PC-3 (cell line): ENCODE measurements at regions not wholly inside any gene's neighbourhood (a gene's known extent, or its start where the extent isn't known, plus 50 kb on each side); places are given as distances from the start of the nearest gene placed in this dataset.

ENCODE experiments used
- ATAC-seq: fragments of 200-7000 bp; cut with Tn5 transposase; 2 replicates; pipeline ENCODE4 v1.9.1; 2020; ENCODE audit warnings: mild to moderate bottlenecking, moderate library complexity
- BruUV-seq: library from RNA; stranded (reverse); fragments of 400-500 nt; replicated peaks from 2 replicates; lab custom pipeline; 2021; lab: Mats Ljungman, UMichigan
- CTCF ChIA-PET: fragments of 300-600 bp; sonication (Branson Sonifier 250); formaldehyde crosslinking; loops from one replicate; lab custom pipeline; 2022; ENCODE audit warnings: antibody characterized with exemption; lab: Charles Lee
- POLR2A ChIA-PET: fragments of 300-600 bp; sonication (Branson Sonifier 250); formaldehyde crosslinking; loops from one replicate; lab custom pipeline; 2022; ENCODE audit warnings: antibody characterized with exemption; ENCODE audit not compliant: unreplicated experiment; lab: Charles Lee
- DNase-seq: peaks from one replicate; pipeline ENCODE4 v3.0.0-alpha.2; 2015
- H2AFZ ChIP-seq: fragments of 300-600 bp; sonication (generic); 2 replicates; pipeline ENCODE4 v1.6.0; 2016; ENCODE audit warnings: antibody characterized with exemption, low read length
- H3F3A ChIP-seq: fragments of 300-600 bp; sonication (generic); one replicate; pipeline ENCODE4 v1.6.0; 2017; ENCODE audit warnings: antibody characterized with exemption, low read length, control low read depth, mild to moderate bottlenecking; ENCODE audit not compliant: unreplicated experiment
- H3K27ac ChIP-seq: fragments of 300-600 bp; sonication (generic); 2 replicates; pipeline ENCODE4 v1.5.1; 2016; ENCODE audit warnings: mild to moderate bottlenecking, low read length
- H3K27me3 ChIP-seq: fragments of 300-600 bp; sonication (generic); 2 replicates; pipeline ENCODE4 v1.6.1; 2016; ENCODE audit warnings: low read length, mixed read lengths
- H3K36me3 ChIP-seq: fragments of 300-600 bp; sonication (generic); 2 replicates; pipeline ENCODE4 v1.6.1; 2016; ENCODE audit warnings: low read depth, mixed run types, low read length, mixed read lengths
- H3K4me1 ChIP-seq: fragments of 300-600 bp; sonication (generic); 2 replicates; pipeline ENCODE4 v1.5.1; 2016; ENCODE audit warnings: low read length; ENCODE audit not compliant: insufficient read depth
- H3K4me2 ChIP-seq: fragments of 300-600 bp; sonication (generic); 2 replicates; pipeline ENCODE4 v1.6.0; 2016; ENCODE audit warnings: low read length
- H3K4me3 ChIP-seq: fragments of 300-600 bp; sonication (generic); 2 replicates; pipeline ENCODE4 v1.5.1; 2016; ENCODE audit warnings: mild to moderate bottlenecking, low read length, mixed read lengths
- H3K79me2 ChIP-seq: fragments of 300-600 bp; sonication (generic); 2 replicates; pipeline ENCODE4 v1.6.1; 2017; ENCODE audit warnings: low read length, mixed read lengths
- H3K9ac ChIP-seq: fragments of 300-600 bp; sonication (generic); 2 replicates; pipeline ENCODE4 v1.6.0; 2016; ENCODE audit warnings: mild to moderate bottlenecking, low read length
- H3K9me2 ChIP-seq: fragments of 300-600 bp; sonication (generic); replicated peaks from 2 replicates; pipeline ENCODE4 v1.6.1; 2016; ENCODE audit warnings: mixed run types, low read length, mixed read lengths
- H3K9me3 ChIP-seq: fragments of 300-600 bp; sonication (generic); 2 replicates; pipeline ENCODE4 v1.6.1; 2016; ENCODE audit warnings: low read length, mixed read lengths
- H4K20me1 ChIP-seq: fragments of 300-600 bp; sonication (generic); 2 replicates; pipeline ENCODE4 v1.6.1; 2016; ENCODE audit warnings: low read length, mixed read lengths
- EZH2 ChIP-seq: fragments of 300-600 bp; sonication (generic); IDR thresholded peaks from one replicate; pipeline ENCODE4 v1.6.1; 2017; ENCODE audit warnings: antibody characterized with exemption, mild to moderate bottlenecking, low read length; ENCODE audit not compliant: unreplicated experiment
- EZH2phosphoT487 ChIP-seq: fragments of 300-600 bp; sonication (generic); IDR thresholded peaks from 2 replicates; pipeline ENCODE4 v1.6.1; 2018; ENCODE audit warnings: mild to moderate bottlenecking, antibody characterized with exemption, low read length, borderline replicate concordance
- intact Hi-C: fragments of 100-400 bp; cut with micrococcal nuclease; formaldehyde crosslinking; loops from 2 replicates; pipeline ENCODE4 v1.9.0; 2023
- TF ChIP-seq, protein P1 (sequence below): fragments of 300-600 bp; sonication (generic); conservative IDR thresholded peaks from 2 replicates; pipeline ENCODE4 v1.5.1; 2017; ENCODE audit warnings: antibody characterized with exemption, low read depth, mild to moderate bottlenecking, low read length

DNA sequence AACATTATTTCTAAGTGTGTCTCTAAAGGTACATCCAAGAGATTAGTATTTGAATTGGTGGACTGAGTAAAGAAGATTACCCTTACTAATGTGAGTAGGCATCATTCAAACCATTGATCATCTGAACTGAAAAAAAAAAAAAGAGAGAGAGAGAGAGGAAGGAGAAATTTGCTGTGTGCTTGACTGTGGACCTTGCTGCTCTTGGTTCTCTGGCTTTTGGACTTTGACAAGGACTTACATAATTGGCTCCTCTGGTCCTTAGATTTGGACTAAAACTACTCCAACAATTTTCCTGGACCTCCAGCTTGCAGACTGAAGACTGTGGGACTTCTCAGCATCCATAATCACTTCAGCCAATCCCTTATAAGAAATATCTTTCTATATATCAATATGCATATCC is 1091.9 kb upstream of the EDIL3 start:
- Histone ChIP-seq H3K4me1 (no peaks in the 10 kb centered on the region), H3K4me3 (no peak overlapping the region), H3K79me2 (no peaks in the 10 kb centered on the region), H4K20me1 (no peaks in the 10 kb centered on the region), H3K9ac (no peak overlapping the region), H3K27me3 (0 out of 2 replicates have a peak, but pooled peaks cover 3% of the 10 kb centered on the region), H3K4me2 (no peak overlapping the region), H3K9me3 (no peaks in the 10 kb centered on the region), H3K27ac (no peak overlapping the region), H3F3A (no peaks in the 10 kb centered on the region), H3K36me3 (no peaks in the 10 kb centered on the region), H3K9me2 (no peaks in the 10 kb centered on the region), H2AFZ (no peak overlapping the region)
- intact Hi-C loops = no loop called here
- ChIA-PET CTCF (no interaction called here), POLR2A (no interaction called here)
- TF ChIP-seq EZH2phosphoT487 (no peak), EZH2 (no peak)
- TF ChIP-seq, protein P1, sequence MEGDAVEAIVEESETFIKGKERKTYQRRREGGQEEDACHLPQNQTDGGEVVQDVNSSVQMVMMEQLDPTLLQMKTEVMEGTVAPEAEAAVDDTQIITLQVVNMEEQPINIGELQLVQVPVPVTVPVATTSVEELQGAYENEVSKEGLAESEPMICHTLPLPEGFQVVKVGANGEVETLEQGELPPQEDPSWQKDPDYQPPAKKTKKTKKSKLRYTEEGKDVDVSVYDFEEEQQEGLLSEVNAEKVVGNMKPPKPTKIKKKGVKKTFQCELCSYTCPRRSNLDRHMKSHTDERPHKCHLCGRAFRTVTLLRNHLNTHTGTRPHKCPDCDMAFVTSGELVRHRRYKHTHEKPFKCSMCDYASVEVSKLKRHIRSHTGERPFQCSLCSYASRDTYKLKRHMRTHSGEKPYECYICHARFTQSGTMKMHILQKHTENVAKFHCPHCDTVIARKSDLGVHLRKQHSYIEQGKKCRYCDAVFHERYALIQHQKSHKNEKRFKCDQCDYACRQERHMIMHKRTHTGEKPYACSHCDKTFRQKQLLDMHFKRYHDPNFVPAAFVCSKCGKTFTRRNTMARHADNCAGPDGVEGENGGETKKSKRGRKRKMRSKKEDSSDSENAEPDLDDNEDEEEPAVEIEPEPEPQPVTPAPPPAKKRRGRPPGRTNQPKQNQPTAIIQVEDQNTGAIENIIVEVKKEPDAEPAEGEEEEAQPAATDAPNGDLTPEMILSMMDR = no peak
- no TSS peak for BruUV-seq
- ATAC-seq (no peak), DNase-seq (no peak)

DNA sequence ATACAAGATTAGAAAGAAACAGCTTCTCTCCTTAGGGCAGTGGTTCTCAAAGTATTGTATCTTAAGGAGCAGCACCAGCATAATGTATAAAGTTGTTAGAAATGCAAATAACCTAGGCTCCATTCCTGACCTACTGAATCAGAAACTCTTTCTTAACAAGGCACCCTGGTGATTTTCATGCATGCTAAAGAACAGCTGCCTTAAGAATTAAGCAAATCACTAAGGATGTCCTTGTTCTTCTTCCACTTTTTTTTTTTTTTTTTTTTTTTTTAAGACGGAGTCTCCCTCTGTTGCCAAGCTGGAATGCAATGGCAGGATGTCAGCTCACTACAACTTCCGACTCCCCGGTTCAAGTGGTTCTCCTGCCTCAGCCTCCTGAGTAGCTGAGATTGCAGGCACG is 1095.2 kb upstream of the EDIL3 start:
- POLR2A ChIA-PET = no interaction called here
- Histone ChIP-seq H2AFZ (no peak overlapping the region), H3K36me3 (no peaks in the 10 kb centered on the region), H3K27ac (no peak overlapping the region), H3K9ac (no peak overlapping the region), H4K20me1 (no peaks in the 10 kb centered on the region), H3K79me2 (no peaks in the 10 kb centered on the region), H3K4me3 (no peak overlapping the region), H3K9me2 (no peaks in the 10 kb centered on the region), H3K4me2 (no peak overlapping the region), H3K9me3 (peaks cover 14% of the 10 kb centered on the region), H3K4me1 (no peaks in the 10 kb centered on the region), H3K27me3 (0 out of 2 replicates have a peak, but pooled peaks cover 3% of the 10 kb centered on the region), H3F3A (no peaks in the 10 kb centered on the region)
- ATAC-seq = no peak
- CTCF ChIA-PET = interaction anchor here (0.6 kb wide), 1 partner anchor 289 kb away, joined by 3 read pairs; no protein-coding TSS in a partner anchor
- BruUV-seq = no TSS peak
- DNase-seq = no peak
- intact Hi-C loops = no loop called here
- TF ChIP-seq EZH2phosphoT487 (no peak), EZH2 (no peak)
- TF ChIP-seq, protein P1 = no peak

DNA sequence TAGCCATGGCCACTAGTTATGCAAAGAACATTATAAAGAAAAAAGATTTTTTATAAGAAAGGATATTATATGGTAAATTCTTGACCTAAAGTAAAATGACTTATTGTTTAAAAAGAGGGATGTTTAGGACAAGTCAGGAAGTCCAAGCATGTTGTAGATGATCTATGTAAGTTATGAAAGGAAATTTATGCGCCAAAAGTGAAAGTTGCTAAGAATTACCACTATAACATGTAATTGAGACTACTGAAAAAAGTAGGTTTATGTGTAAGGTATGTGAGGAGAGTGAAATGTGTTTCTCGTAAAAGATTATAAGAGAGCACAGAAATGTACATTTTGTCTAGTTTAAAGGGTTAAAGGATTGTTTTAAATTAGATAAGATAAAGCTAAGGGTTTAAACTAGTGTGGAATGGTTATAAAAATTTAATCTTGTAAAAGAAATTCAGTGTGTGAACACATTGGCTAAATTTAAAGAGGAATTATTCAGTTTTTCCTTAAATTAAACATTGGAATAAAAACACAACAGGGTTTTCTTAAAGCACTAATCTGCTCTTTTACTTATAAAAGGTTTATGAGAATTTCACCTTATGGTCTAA is 1100.4 kb upstream of the EDIL3 start:
- Histone ChIP-seq H3K4me1 (no peaks in the 10 kb centered on the region), H3K27me3 (no peaks in the 10 kb centered on the region), H4K20me1 (no peaks in the 10 kb centered on the region), H2AFZ (no peak overlapping the region), H3K4me2 (no peak overlapping the region), H3F3A (no peaks in the 10 kb centered on the region), H3K4me3 (no peak overlapping the region), H3K9me3 (peaks cover 28% of the 10 kb centered on the region), H3K36me3 (no peaks in the 10 kb centered on the region), H3K79me2 (no peaks in the 10 kb centered on the region), H3K27ac (no peak overlapping the region), H3K9me2 (no peaks in the 10 kb centered on the region), H3K9ac (no peak overlapping the region)
- ChIA-PET POLR2A (no interaction called here), CTCF (no interaction called here)
- intact Hi-C loops = no loop called here
- ATAC-seq (no peak), DNase-seq (peak; percentile 37)
- TF ChIP-seq EZH2phosphoT487 = no peak
- no TSS peak for BruUV-seq
